ENCODE measurements at regions not wholly inside any gene's neighbourhood (a gene's known extent, or its start where the extent isn't known, plus 50 kb on each side); places are given as distances from the start of the nearest gene placed in this dataset.
"Not testable (repeated sequence)": the region's sequence is repeated elsewhere in the genome, so short reads cannot be mapped to it uniquely, and the experiment has no call there.

DNA sequence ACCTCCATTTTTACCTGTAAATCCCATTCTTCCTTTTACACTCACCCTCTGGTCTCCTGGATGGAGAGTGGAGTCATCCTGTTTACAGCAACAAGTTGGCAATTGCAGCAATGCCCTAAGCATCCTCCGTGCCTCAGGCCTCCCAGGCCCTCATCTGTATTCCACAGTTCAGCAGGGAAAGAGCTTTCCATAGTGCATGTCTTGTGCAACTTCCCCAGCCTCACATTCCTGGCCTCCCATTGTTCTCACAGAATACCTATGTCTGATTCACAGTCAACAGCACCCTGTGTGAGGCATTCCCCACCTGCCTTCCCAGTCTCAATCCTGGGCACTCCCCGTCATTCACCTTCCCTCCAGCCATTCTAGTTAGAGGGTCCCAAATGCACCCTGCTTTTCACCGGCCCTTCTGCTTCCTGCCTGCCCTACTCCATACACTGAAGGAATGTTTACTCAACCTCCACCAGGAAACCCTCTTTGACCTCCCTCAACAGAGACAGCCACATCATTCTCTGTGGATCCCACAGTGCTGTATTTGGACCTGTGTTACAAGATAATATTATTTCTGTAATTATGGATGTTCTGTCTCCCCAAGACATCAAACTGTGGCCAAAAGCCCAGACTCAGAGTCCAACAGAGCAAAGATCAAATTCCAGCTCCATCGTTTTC, 405.7 kb downstream of the BUD13 start:
- Mint-ChIP-seq H3K36me3 (ENCODE audit: low read depth) (no peaks in the 10 kb centered on the region), H3K9me3 (no peaks in the 10 kb centered on the region), H3K4me1 (peaks cover 7% of the 10 kb centered on the region), H3K4me3 (no peak overlapping the region), H3K27me3 (ENCODE audit: low read depth) (peaks cover 21% of the 10 kb centered on the region), H3K27ac (ENCODE audit: unreplicated experiment) (peak overlapping the region; percentile 3)
- TF ChIP-seq, protein P1, sequence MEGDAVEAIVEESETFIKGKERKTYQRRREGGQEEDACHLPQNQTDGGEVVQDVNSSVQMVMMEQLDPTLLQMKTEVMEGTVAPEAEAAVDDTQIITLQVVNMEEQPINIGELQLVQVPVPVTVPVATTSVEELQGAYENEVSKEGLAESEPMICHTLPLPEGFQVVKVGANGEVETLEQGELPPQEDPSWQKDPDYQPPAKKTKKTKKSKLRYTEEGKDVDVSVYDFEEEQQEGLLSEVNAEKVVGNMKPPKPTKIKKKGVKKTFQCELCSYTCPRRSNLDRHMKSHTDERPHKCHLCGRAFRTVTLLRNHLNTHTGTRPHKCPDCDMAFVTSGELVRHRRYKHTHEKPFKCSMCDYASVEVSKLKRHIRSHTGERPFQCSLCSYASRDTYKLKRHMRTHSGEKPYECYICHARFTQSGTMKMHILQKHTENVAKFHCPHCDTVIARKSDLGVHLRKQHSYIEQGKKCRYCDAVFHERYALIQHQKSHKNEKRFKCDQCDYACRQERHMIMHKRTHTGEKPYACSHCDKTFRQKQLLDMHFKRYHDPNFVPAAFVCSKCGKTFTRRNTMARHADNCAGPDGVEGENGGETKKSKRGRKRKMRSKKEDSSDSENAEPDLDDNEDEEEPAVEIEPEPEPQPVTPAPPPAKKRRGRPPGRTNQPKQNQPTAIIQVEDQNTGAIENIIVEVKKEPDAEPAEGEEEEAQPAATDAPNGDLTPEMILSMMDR (conservative IDR thresholded peaks at IDR 0.05), result no peak
- DNase-seq (ENCODE audit: low read depth, low spot score), result no peak

- TF ChIP-seq, protein P1 (conservative IDR thresholded peaks at IDR 0.05), result no peak
- no peak overlapping the region for H3K27ac Mint-ChIP-seq (ENCODE audit: unreplicated experiment)
- no peaks in the 10 kb centered on the region for H3K9me3 Mint-ChIP-seq
- H3K4me3 Mint-ChIP-seq, result no peak overlapping the region
- no peak for DNase-seq (ENCODE audit: low read depth, low spot score)
- peaks cover 17% of the 10 kb centered on the region for H3K27me3 Mint-ChIP-seq (ENCODE audit: low read depth)
- H3K36me3 Mint-ChIP-seq (ENCODE audit: low read depth), result no peaks in the 10 kb centered on the region
- H3K4me1 Mint-ChIP-seq, result peaks cover 7% of the 10 kb centered on the region
These were observed 406.3 kb downstream of the BUD13 start for GRCh38 chr11:116366451-116366850.

GRCh38 chr11:116364925-116365324, 407.9 kb downstream of the BUD13 start:
- not testable (repeated sequence) for DNase-seq (ENCODE audit: low read depth, low spot score); H3K9me3 Mint-ChIP-seq; H3K27ac Mint-ChIP-seq (ENCODE audit: unreplicated experiment); H3K4me3 Mint-ChIP-seq; H3K4me1 Mint-ChIP-seq; H3K36me3 Mint-ChIP-seq (ENCODE audit: low read depth)
- H3K27me3 Mint-ChIP-seq (ENCODE audit: low read depth), result peaks cover 15% of the 10 kb centered on the region

DNA sequence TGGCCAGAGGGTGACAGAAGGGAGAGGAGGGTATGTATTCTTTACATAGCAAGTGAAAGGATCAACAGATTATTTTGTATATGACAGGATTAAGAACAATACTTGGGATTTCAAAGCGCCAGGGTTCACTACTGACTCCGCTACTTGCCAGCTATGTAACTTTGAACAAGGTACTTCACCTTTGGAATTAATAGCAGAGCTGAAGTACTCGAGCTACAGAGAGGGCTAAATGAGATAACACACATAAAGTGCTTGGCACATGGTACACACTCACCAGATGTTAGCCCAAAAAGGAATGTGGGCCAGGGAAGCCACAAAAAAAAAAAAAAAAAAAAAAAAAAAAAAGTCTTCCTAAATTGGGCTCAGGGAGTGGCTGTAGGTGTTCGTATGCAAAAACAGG, 408.4 kb downstream of the BUD13 start:
- no peak for DNase-seq (ENCODE audit: low read depth, low spot score)
- TF ChIP-seq, protein P1 (conservative IDR thresholded peaks at IDR 0.05), result no peak
- Mint-ChIP-seq H3K27me3 (ENCODE audit: low read depth) (peaks cover 18% of the 10 kb centered on the region), H3K9me3 (no peaks in the 10 kb centered on the region), H3K4me3 (no peak overlapping the region), H3K4me1 (peaks cover 7% of the 10 kb centered on the region), H3K36me3 (ENCODE audit: low read depth) (no peaks in the 10 kb centered on the region), H3K27ac (ENCODE audit: unreplicated experiment) (no peak overlapping the region)

DNA sequence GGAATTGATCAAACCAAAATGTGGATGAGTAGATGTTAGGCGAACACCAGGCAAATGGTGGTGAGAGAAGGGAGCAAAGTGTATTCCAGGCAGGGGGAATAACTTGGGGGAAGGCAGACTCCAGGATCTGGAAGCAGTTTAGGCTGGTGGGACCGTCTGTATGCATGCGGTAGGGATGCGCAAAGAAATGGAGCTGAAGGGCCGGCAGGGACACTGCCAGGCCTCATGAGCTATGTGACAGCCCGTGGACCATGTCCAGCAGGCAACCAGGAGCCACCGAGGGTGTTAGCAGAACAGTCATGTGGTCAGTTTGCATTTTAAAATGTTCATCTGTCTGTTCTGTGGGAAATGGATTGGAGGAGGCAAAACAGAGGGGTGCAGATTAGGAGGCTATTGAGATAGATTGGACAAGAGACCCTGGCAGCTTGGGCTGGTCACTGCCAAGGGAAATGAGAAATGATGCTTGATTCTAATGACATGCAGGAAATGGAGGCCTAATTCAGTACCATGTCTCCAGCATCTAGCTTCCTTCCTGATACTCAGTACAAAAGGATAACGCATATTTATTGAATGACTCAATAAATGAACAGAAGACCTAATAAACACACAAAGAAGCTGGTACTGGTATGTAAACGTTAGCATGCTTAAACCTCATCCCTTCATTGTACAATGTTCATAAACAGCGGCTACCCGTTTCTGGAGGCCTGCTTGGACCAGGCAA, 412.4 kb downstream of the BUD13 start:
- H3K36me3 Mint-ChIP-seq (ENCODE audit: low read depth), result no peaks in the 10 kb centered on the region
- no peak for DNase-seq (ENCODE audit: low read depth, low spot score)
- peaks cover 3% of the 10 kb centered on the region for H3K9me3 Mint-ChIP-seq
- no peak overlapping the region for H3K27ac Mint-ChIP-seq (ENCODE audit: unreplicated experiment)
- peaks cover 15% of the 10 kb centered on the region for H3K27me3 Mint-ChIP-seq (ENCODE audit: low read depth)
- no peak overlapping the region for H3K4me3 Mint-ChIP-seq
- H3K4me1 Mint-ChIP-seq, result peaks cover 9% of the 10 kb centered on the region
- TF ChIP-seq, protein P1 (conservative IDR thresholded peaks at IDR 0.05), result no peak
